GM21786 (cell line): ENCODE measurements at regions not wholly inside any gene's neighbourhood (a gene's known extent, or its start where the extent isn't known, plus 50 kb on each side); places are given as distances from the start of the nearest gene placed in this dataset.
"Not testable (repeated sequence)": the region's sequence is repeated elsewhere in the genome, so short reads cannot be mapped to it uniquely, and the experiment has no call there.

Source experiments
- ATAC-seq: cut with Tn5 transposase; IDR thresholded peaks from one replicate; pipeline ENCODE4 v1.9.1; 2021; ENCODE audit not compliant: unreplicated experiment

DNA sequence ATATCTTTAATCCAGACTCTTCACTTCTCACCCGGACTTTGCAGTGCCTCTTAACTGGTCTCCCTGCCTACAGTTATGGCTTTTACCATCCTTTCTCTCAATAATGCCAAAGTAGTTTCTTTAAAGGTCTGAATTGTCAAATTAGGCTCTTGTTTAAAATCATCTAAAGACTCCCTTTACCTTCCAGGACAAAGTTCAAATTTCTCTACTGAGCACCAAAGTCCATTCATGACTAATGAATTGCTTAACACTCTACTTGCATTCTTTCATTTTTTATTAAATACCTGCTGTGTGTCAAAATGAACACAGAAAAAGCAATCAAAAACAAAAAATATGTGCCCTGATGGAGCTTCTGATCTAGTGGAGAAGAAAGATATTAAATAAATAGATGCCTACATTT is 472.4 kb upstream of the UBE2E2 start:
- ATAC-seq, result no peak

DNA sequence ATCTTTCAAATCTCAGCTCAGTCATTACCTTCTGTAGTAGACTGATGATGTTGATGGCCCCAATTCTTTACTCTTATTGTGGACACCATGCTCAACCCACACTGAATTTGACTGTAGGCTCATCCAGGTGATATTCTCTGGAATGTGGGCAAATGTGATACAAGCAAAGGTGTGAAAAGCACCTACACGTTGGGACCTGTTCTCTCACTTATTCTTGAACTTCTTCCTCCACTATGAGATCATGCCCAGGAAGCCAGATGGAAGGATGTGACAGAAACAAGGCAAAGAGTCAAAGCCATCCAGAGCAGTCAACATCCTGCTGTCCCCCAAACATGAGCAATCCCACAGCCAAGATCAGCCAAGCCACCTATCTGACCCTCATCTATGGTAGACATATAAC is 471.2 kb upstream of the UBE2E2 start:
- ATAC-seq, result no peak

- no peak for ATAC-seq
These were observed 470.5 kb upstream of the UBE2E2 start for GRCh38 chr3:22732641-22733040.

GRCh38 chr3:22734207-22734606 is 468.9 kb upstream of the UBE2E2 start:
- ATAC-seq, result no peak

DNA sequence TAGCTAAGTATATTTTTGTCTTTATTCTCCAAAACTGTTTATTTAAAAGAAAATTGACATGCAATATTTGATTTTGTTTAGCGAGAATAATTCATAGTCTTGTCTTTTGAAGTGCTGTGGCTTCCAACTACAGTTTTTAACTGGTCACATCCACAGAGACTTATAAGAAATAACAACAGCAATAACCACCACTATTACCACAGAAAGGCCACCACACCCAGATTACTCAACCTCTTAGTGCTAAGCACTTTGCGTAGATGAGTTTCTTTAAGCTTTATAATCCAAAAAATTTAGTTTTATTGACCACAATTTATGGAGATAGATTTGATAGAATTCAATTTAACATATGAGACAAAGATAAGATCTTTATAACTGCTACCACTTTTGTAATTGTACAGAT is 468.4 kb upstream of the UBE2E2 start:
- ATAC-seq, result no peak

GRCh38 chr3:22735373-22735772 is 467.8 kb upstream of the UBE2E2 start:
- ATAC-seq, result no peak

GRCh38 chr3:22743386-22743785 is 459.7 kb upstream of the UBE2E2 start:
- not testable (repeated sequence) for ATAC-seq

DNA sequence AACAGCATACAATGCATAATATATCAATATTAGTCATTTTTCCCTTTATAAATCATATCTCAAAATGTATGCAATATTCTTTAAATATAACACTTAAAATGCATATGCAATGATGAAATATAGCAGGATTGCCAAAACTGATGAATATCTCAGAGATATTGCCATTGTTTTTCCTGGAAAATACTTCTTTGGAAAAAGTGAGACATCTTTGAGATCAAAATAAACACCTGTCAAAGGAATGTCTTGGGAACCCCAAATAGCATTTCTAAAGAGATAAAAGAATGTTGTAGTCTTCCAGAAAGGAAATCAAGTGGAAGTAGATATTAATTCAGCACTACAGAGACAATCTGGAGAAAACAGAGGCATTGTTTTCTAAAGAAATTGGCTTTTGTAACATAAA is 457.8 kb upstream of the UBE2E2 start:
- ATAC-seq, result no peak

GRCh38 chr3:22746221-22746620 is 456.9 kb upstream of the UBE2E2 start:
- ATAC-seq, result no peak

DNA sequence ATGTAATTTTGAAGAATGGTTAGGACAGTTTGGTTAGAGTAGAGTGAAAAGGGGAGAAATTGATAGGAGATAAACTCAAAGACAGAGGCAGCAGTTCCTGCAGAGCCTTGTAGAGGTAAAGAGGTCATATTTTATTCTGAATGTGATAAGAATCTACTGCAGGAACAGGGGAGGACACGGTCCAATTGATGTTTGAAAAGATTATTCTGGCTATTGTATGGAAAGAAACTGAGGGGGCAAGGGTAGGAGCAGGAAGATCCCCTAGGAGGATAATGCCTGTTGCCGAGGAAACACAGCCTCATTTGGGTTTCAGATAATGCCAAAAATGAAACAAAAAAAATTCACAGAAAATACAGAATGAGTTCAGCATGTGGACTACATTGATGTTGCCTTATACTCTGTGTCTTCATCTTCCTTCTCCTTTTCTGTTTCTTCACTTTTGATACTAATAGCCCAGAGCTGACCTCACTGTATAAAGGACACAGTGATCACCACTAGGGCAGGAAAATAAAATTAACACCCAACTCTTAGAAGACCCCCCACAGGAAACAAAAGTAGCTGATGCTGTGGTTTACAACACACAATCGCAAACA is 454.6 kb upstream of the UBE2E2 start:
- no peak for ATAC-seq

GRCh38 chr3:22759636-22760310 is 443.4 kb upstream of the UBE2E2 start:
- no peak for ATAC-seq

- no peak for ATAC-seq
These were observed 437.4 kb upstream of the UBE2E2 start for GRCh38 chr3:22765679-22766078.

DNA sequence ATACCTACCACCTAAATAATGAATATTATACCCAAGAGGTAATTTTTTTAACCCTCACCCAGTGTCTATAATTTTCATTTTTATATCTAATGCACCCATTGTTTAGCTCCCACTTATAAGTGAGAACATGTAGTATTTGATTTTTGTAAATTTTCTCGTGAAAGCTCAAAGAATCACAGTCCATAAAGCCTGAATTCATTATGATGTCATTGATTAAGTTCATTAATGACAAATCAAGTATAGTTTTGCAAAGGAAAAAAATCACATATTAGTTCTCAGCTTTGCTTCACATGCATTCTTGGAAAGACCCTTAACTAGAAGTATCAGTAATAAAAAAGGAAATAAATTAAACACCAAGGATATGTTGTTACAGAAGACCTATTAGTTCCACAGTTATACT is 425.3 kb upstream of the UBE2E2 start:
- no peak for ATAC-seq

DNA sequence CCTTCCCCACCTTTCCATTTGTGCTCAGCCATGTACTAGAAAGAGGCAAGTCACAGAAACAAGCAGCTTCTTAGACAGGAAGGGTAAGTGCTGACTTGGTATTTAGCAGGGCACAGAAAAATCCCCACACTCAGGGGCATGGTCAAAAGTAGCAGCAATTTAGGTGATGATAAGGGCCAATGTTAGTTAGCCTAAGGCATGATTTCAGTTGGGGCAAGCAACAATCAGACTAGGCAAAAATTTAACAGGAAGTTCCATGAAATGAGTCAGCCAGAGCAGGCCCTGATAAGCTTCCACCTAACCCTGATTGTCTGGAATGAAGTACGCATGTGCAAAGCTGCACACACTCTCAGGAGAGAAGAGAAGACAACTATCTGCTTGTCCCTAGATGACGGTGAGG is 423.4 kb upstream of the UBE2E2 start:
- no peak for ATAC-seq

DNA sequence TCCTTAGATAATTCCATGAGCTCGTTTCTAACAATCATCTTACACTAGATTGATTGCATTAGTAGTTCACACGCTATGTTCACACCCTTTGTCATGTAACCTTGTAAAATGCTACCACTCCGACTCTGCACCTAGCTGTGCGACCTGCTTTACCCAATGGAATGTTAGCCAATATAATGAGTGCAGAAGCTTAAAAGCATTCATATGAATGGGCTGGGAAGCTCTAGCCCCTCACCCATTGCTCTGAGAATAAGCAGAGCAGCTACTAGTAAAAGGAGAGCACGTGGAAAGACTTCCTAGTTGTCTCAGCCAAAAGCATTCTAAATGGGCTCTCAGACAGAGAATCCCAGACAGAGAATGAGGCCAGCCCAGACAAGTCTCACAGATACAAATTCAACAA is 410.6 kb upstream of the UBE2E2 start:
- ATAC-seq, result no peak

DNA sequence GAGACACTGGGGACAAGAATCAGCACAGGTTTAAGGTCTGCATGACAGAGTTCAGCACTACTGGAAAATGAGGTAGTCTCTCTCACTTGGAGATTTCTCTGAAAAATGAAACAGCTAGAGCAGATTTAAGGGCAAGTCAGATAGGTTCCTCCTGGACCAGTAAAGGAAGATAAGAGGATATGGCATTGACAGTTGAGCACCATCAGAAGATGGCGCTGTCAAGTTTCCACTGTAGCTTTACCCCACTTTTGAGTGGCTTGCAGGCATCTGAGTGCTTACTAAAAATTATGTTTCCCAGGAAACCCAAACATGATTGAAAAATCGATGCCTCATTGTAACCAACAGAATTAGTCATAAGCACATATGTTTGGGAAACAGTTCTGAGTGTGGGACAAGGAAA is 407.2 kb upstream of the UBE2E2 start:
- no peak for ATAC-seq

DNA sequence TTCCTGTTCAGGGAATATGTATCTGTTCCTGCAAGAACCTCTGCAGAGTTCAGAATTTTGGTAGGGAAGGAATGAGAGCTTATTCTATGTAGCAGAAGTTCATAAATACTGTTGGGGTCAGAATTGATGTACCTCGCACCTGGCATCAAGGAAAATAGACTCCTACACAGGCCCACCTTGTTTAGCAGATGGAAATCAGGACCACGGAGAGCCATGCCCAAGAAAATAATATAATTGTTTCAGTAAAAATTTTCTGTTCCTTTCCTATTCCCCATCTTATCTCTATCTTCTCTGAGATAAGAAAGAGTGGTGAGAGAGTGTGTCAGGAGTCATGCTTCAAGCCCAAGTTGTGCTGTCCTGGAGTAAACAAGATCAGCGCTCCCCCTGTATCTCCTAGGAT is 404.7 kb upstream of the UBE2E2 start:
- no peak for ATAC-seq

DNA sequence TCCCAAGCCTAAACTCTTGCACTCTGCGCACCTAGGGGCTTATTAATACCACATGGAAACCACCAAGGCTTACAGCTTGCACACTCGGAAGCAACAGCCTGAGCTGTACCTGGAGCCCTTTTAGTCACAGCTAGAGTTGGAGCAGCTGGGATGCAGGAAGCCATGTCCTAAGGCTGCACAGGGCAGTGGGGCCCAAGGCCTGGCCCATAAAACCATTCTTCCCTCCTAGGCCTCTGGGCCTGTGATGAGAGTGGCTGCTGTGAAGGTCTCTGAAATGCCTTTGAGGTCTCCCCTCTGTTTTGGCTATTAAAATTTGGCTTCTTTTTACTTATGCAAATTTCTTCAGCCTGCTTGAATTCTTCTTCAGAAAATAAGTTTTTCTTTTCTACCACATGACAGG is 383.9 kb upstream of the UBE2E2 start:
- ATAC-seq, result no peak

DNA sequence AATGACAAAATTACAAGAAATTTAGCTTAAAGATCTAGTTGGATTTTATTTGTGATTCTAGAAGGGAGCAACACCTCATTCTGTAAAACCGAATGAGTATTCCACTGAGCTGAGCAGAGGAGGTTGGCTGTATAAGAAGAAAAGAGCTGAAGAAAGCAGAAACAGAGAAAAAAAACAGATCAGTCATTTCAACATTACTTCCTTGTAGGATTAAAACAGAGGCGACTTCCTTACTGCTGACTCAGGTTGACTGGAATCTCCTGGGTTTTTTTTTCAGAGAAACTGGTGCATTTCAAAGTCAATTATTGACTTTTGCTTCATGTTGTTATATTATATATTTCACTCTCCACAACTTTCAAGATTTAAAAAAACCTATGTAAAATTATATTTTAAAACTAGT is 368.1 kb upstream of the UBE2E2 start:
- no peak for ATAC-seq

DNA sequence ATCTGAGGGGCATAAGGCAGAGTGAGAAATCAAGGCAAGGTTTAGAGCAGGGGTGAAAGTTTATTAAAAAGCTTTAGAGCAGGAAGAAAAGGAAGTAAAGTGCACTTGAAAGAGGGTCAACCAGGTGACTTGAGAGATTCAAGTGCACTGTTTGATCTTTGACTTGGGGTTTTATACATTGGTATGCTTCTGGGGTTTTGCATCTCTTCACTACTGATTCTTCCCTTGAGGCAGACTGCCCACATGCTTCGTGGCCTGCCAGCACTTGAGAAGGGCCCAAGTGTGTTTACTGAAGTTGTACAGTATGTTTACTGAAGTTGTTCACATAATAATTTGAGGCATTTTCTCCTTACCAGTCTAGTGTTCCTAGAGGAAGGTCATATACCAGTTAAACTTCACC is 367.0 kb upstream of the UBE2E2 start:
- no peak for ATAC-seq

DNA sequence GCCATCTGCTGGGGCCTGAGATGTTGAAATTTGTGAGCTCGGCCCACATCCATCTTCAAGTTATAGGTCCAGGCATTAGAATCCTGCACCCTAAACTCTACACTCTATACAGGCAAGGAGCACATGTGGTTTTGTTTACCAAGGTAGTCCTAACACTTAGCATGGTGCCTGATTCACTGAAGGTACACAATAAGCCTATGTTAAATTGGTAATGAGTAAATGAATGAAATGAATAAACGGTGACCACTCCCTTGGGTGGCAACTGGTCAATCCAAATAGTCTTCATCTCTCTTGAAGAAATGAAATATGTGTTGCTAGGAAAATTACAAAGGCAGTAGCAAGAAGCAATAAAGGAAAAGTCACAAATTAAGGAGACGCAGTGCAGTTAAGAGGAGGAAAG is 359.3 kb upstream of the UBE2E2 start:
- no peak for ATAC-seq

- no peak for ATAC-seq
These were observed 356.6 kb upstream of the UBE2E2 start for GRCh38 chr3:22846566-22846965.

- ATAC-seq, result not testable (repeated sequence)
These were observed 353.5 kb upstream of the UBE2E2 start for GRCh38 chr3:22849583-22849982.
